Heart right ventricle (tissue), 16 donors: ENCODE measurements at regions not wholly inside any gene's neighbourhood (a gene's known extent, or its start where the extent isn't known, plus 50 kb on each side); places are given as distances from the start of the nearest gene placed in this dataset.
"Not testable (repeated sequence)": the region's sequence is repeated elsewhere in the genome, so short reads cannot be mapped to it uniquely, and the experiment has no call there.

Experiments used
- ATAC-seq, 8 donors: fragments of 200-7000 bp; cut with Tn5 transposase; one replicate each; pipeline ENCODE4 v1.9.1; 2020; ENCODE audit warnings: mild to moderate bottlenecking in 8 of 8, moderate library complexity in 8 of 8, moderate number of reproducible peaks in 1 of 8
- DNase-seq, 2 donors: peaks; one replicate each; pipeline ENCODE4 v3.0.0-alpha.2; 2020
- H3K27ac ChIP-seq, 10 donors: fragments of 200-600 bp; sonication (generic) in 2 of 10; one replicate each; pipeline versions ENCODE4 v1.5.0 to v1.8.0; 2020 to 2022; ENCODE audit warnings: mild to moderate bottlenecking in 3 of 10
- H3K27me3 ChIP-seq, 7 donors: fragments of 200-600 bp; one replicate each; pipeline ENCODE4 v1.8.0; 2021 to 2022; ENCODE audit warnings: mild to moderate bottlenecking in 2 of 7
- H3K36me3 ChIP-seq, 9 donors: fragments of 200-600 bp; sonication (generic) in 1 of 9; one replicate each; pipeline versions ENCODE4 v1.5.0 to v1.8.0; 2020 to 2022; ENCODE audit warnings: mild to moderate bottlenecking in 2 of 9
- H3K4me1 ChIP-seq, 9 donors: fragments of 200-600 bp; sonication (generic) in 1 of 9; one replicate each; pipeline versions ENCODE4 v1.5.0 to v1.8.0; 2020 to 2022; ENCODE audit warnings: mild to moderate bottlenecking in 4 of 9
- H3K4me3 ChIP-seq, 10 donors: fragments of 200-600 bp; sonication (generic) in 2 of 10; one replicate each; pipeline versions ENCODE4 v1.5.0 to v1.8.0; 2020 to 2022; ENCODE audit warnings: mild to moderate bottlenecking in 7 of 10, moderate library complexity in 2 of 10
- H3K9me3 ChIP-seq, 11 donors: fragments of 200-600 bp in 10 of 11; sonication (generic) in 2 of 11; one replicate each; pipeline versions ENCODE4 v1.5.0 to v1.8.0; 2013 to 2022; ENCODE audit warnings: mild to moderate bottlenecking in 2 of 11, control low read depth in 1 of 11, moderate library complexity in 1 of 11
- CTCF ChIP-seq, 9 donors: fragments of 200-600 bp; sonication (generic) in 2 of 9; IDR thresholded peaks; one replicate each; pipeline versions ENCODE4 v1.5.0 to v1.8.0; 2021 to 2022; ENCODE audit warnings: antibody characterized with exemption in 9 of 9, mild to moderate bottlenecking in 5 of 9, moderate library complexity in 1 of 9
- WGBS, 2 donors: extraction: QIAGEN DNeasy Blood & Tissue Kit; methylation state at CpG; one replicate each; pipeline ENCODE4 v1.1.7; 2013; ENCODE audit warnings: inconsistent platforms in 1 of 2; 5-methylcytosine and 5-hydroxymethylcytosine counted together
- intact Hi-C, 10 donors: fragments of 100-400 bp; cut with DNase I; formaldehyde crosslinking; loops; one replicate each; pipeline versions ENCODE4 v1.11.1 to v1.14.2; 2022
- donor health status: Arrhythmogenic right ventricular cardiomyopathy.
- donor health status: ischemic (EF 13 %, LVEDD 7.1; RV severe dilation, severe dysfunction).
- donor health status: healthy with polysubstance abuse.
- donor health status: DM: no; HTN: yes; CAD: no.
- donor health status: DM: no; HTN: no; CAD: no.
- donor health status: ischemic (EF 25% LVEDD 6.9; RV normal size, moderate dysfunction).
- donor health status: ischemic (EF 25% LVEDD 5.7; RV mildly dilated, moderate dysfunction).
- donor health status: healthy.
- donor health status: DM: yes; HTN: yes; CAD: no.
- donor health status: Ischemic cardiomyopathy.
- donor health status: ischemic (EF 35%, LVEDD 5.7; RV mildly dilated, moderate dysfunction).
- donor health status: nonischemic (EF 11% LVEDD 7.7; RV severe dilation, severe dysfunction).
- donor health status: DM: yes; HTN: yes; CAD: no.
- donor health status: PGD.
- donor health status: ischemic (EF 29% LVEDD 5.4; RV normal size, mild dysfunction).
- donor health status: nonischemic (EF 23%, LVEDD 6.1; RV moderate dilation, normal function).

DNA sequence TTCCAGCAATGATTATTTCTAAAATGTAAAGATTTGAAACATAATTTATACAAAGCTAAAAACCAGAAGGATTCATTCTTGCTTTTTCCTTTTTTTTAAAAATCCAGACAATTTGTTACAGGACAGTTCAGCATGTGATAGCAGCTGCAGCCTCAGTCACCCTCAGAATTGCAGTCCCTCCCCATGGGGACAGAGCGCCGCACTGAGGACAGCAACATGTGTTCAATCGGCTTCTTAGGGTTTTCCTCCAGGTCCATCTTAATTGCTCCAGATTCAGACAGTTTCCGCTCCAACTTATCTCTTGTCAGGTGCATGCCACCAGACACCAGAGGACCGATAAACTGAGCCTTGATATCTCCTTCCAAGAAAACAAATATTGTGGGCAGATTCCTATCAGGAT, 134.9 kb upstream of the TBC1D5 start:
- no peak for ATAC-seq

GRCh38 chr3:17874636-17875035, 132.2 kb upstream of the TBC1D5 start:
- Histone ChIP-seq H3K4me1 (no peaks in the 10 kb centered on the region), H3K36me3 (no peaks in the 10 kb centered on the region), H3K9me3 (no peaks in the 10 kb centered on the region), H3K4me3 (no peak overlapping the region), H3K27ac (no peak overlapping the region), H3K27me3 (peaks cover 0 to 3% (median 0%) of the 10 kb centered on the region in 7 donors)
- TF ChIP-seq CTCF (IDR thresholded peaks at IDR 0.05) = no peak
- no peak for ATAC-seq
- DNase-seq = no peak
- WGBS, 2 donors = 61 to 70% methylated on average over 1 of the region's 1 CpG
- intact Hi-C loops = no loop called here

More for the DNA sequence above, 134.9 kb upstream of the TBC1D5 start:
- Histone ChIP-seq H3K36me3 (no peaks in the 10 kb centered on the region), H3K4me3 (no peak overlapping the region), H3K27me3 (no peaks in the 10 kb centered on the region), H3K27ac (no peak overlapping the region), H3K9me3 (no peaks in the 10 kb centered on the region), H3K4me1 (no peaks in the 10 kb centered on the region)
- intact Hi-C loops = no loop called here
- WGBS, 2 donors = 67 to 84% methylated on average over 5 of the region's 5 CpGs
- no peak for TF ChIP-seq CTCF (IDR thresholded peaks at IDR 0.05)
- no peak for DNase-seq

- TF ChIP-seq CTCF (IDR thresholded peaks at IDR 0.05) = no peak
- no peak for DNase-seq
- intact Hi-C loops = no loop called here
- WGBS, 2 donors = 92 to 93% methylated on average over 13 of the region's 13 CpGs
- no peak for ATAC-seq
- no peaks in the 10 kb centered on the region for H3K36me3 ChIP-seq
- no peak overlapping the region for H3K4me3 ChIP-seq
- H3K4me1 ChIP-seq = no peaks in the 10 kb centered on the region
- H3K9me3 ChIP-seq = no peaks in the 10 kb centered on the region
- H3K27ac ChIP-seq = no peak overlapping the region
- peaks cover 0 to 3% (median 0%) of the 10 kb centered on the region in 7 donors for H3K27me3 ChIP-seq
Observed at GRCh38 chr3:17872457-17872856, 130.0 kb upstream of the TBC1D5 start.

- no peak overlapping the region for H3K27ac ChIP-seq
- no peak for TF ChIP-seq CTCF (IDR thresholded peaks at IDR 0.05)
- no peak overlapping the region for H3K4me3 ChIP-seq
- DNase-seq = no peak
- no peaks in the 10 kb centered on the region for H3K4me1 ChIP-seq
- H3K9me3 ChIP-seq = no peaks in the 10 kb centered on the region
- ATAC-seq = no peak
- intact Hi-C loops = no loop called here
- no peaks in the 10 kb centered on the region for H3K36me3 ChIP-seq
- 78 to 84% methylated on average over 3 of the region's 3 CpGs for WGBS, 2 donors
- peaks cover 0 to 3% (median 0%) of the 10 kb centered on the region in 7 donors for H3K27me3 ChIP-seq
Observed at GRCh38 chr3:17865631-17866030, 123.2 kb upstream of the TBC1D5 start.

DNA sequence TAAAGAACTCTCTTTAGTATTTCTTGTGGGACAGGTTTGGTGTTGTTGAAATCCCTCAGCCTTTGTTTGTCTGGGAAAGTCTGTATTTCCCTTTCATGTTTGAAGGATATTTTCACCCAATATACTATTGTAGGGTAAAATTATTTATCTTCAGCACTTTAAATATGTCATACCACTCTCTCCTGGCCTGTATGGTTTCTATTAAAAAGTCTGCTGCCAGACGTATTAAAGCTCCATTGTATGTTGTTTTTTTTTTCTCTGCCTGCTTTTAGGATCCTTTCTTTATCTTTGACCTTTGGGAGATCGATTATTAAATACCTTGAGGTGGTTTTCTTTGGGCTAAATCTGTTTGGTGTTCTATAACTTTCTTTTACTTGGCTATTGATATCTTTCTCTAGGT, 119.0 kb upstream of the TBC1D5 start:
- intact Hi-C loops = no loop called here
- H3K27ac ChIP-seq = no peak overlapping the region
- no peak overlapping the region for H3K4me3 ChIP-seq
- TF ChIP-seq CTCF (IDR thresholded peaks at IDR 0.05) = no peak
- H3K9me3 ChIP-seq = no peaks in the 10 kb centered on the region
- H3K4me1 ChIP-seq = no peaks in the 10 kb centered on the region
- ATAC-seq (no peak), DNase-seq (no peak)
- H3K36me3 ChIP-seq = no peaks in the 10 kb centered on the region
- no peaks in the 10 kb centered on the region for H3K27me3 ChIP-seq
- 69 to 79% methylated on average over 2 of the region's 2 CpGs for WGBS, 2 donors

DNA sequence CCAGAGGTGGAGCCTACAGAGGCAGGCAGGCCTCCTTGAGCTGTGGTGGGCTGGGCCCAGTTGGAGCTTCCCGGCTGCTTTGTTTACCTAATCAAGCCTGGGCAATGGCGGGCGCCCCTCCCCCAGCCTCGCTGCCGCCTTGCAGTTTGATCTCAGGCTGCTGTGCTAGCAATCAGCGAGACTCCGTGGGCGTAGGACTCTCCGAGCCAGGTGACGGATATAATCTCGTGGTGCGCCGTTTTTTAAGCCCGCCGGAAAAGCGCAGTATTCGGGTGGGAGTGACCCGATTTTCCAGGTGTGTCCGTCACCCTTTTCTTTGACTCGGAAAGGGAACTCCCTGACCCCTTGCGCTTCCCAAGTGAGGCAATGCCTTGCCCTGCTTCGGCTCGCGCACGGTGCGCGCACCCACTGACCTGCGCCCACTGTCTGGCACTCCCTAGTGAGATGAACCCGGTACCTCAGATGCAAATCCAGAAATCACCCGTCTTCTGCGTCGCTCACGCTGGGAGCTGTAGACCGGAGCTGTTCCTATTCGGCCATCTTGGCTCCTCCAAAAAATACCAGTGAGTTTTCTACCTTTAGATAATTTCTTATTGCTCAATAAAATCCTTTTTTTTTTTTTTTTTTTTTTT, 118.5 kb upstream of the TBC1D5 start:
- H3K27me3 ChIP-seq, H3K36me3 ChIP-seq, H3K4me3 ChIP-seq, intact Hi-C loops, DNase-seq, H3K27ac ChIP-seq, ATAC-seq, H3K9me3 ChIP-seq, H3K4me1 ChIP-seq: not testable (repeated sequence)
- 86 to 88% methylated on average over 33 to 35 of the region's 35 CpGs for WGBS, 2 donors
